ENCODE measurements at regions not wholly inside any gene's neighbourhood (a gene's known extent, or its start where the extent isn't known, plus 50 kb on each side); places are given as distances from the start of the nearest gene placed in this dataset.

DNA sequence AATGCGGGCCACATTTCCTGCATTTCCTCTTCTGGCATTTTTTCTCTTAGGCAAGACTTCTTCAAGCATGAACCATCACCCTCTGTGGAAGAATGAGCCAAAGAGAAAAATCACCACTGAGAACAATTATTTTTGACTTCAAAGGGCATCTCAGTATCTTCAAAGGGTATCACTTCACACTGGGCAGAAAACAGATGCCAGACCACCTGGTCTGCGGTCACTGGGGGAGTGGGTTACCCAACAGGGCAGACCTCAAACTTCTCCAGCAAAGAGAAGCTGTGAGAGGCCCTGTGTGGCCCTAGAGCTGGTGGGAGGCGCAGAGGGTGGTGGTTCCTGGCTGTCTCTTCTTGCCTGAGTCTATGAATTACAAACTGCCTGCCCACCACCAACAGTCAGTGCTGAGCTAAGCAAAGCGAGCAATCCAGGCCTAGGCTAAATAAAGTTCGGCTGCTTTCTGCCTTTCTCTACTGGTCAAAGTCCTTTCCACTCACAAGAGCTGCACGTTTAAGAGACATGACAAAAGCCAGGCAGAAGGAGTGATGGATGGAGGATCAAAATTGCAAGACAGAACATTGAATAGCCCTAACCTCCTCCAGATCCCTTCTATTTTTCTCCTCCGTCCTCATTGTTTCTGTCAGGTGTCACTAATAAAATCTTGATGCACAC is 602.7 kb upstream of the CDH5 start:
- TF ChIP-seq GATA2 (IDR thresholded peaks at IDR 0.05; ENCODE audit: low read depth, low read length): no peak
- no peak for TF ChIP-seq GATA3 (IDR thresholded peaks at IDR 0.05; ENCODE audit: low read depth, low read length)
